ENCODE measurements at regions not wholly inside any gene's neighbourhood (a gene's known extent, or its start where the extent isn't known, plus 50 kb on each side); places are given as distances from the start of the nearest gene placed in this dataset.

- peak in 1 of 2 donors; percentile 76 for DNase-seq (ENCODE audit: extremely low spot score in 2 of 2)
- TF ChIP-seq CTCF (IDR thresholded peaks at IDR 0.05) (no peak), POLR2A (IDR thresholded peaks at IDR 0.05) (no peak), POLR2AphosphoS5 (IDR thresholded peaks at IDR 0.05; ENCODE audit: insufficient read depth in 1 of 2, low read depth in 1 of 2) (no peak)
- intact Hi-C loops (cut with DNase I): loop anchor here (10.0 kb wide), 1 partner anchor 285 kb away; no protein-coding TSS in a partner anchor
- Histone ChIP-seq H3K27me3 (no peaks in the 10 kb centered on the region), H3K36me3 (no peaks in the 10 kb centered on the region), H3K9me3 (no peaks in the 10 kb centered on the region), H3K4me1 (no peaks in the 10 kb centered on the region), H3K4me3 (no peak overlapping the region), H3K27ac (no peak overlapping the region)
Observed at GRCh38 chr17:68179236-68179925, 68.5 kb upstream of the AMZ2 start.

GRCh38 chr17:68179926-68180285, 67.9 kb upstream of the AMZ2 start:
- Histone ChIP-seq H3K27me3 (no peaks in the 10 kb centered on the region), H3K27ac (no peak overlapping the region), H3K4me3 (no peak overlapping the region), H3K4me1 (no peaks in the 10 kb centered on the region), H3K36me3 (no peaks in the 10 kb centered on the region), H3K9me3 (no peaks in the 10 kb centered on the region)
- TF ChIP-seq POLR2A (IDR thresholded peaks at IDR 0.05) (no peak), CTCF (IDR thresholded peaks at IDR 0.05) (no peak), POLR2AphosphoS5 (IDR thresholded peaks at IDR 0.05; ENCODE audit: insufficient read depth in 1 of 2, low read depth in 1 of 2) (no peak)
- DNase-seq (ENCODE audit: extremely low spot score in 2 of 2): no peak
- intact Hi-C loops (cut with DNase I): loop anchor here (10.0 kb wide), 1 partner anchor 285 kb away; no protein-coding TSS in a partner anchor

GRCh38 chr17:68182011-68182306, 65.9 kb upstream of the AMZ2 start:
- H3K27ac ChIP-seq: no peak overlapping the region
- intact Hi-C loops (cut with DNase I): no loop called here
- no peaks in the 10 kb centered on the region for H3K36me3 ChIP-seq
- no peak for DNase-seq (ENCODE audit: extremely low spot score in 2 of 2)
- TF ChIP-seq POLR2AphosphoS5 (IDR thresholded peaks at IDR 0.05; ENCODE audit: insufficient read depth in 1 of 2, low read depth in 1 of 2) (no peak), CTCF (IDR thresholded peaks at IDR 0.05) (no peak)
- H3K4me3 ChIP-seq: no peak overlapping the region
- no peaks in the 10 kb centered on the region for H3K4me1 ChIP-seq
- H3K27me3 ChIP-seq: no peaks in the 10 kb centered on the region
- no peaks in the 10 kb centered on the region for H3K9me3 ChIP-seq

- Histone ChIP-seq H3K4me1 (no peaks in the 10 kb centered on the region), H3K27ac (no peak overlapping the region), H3K36me3 (no peaks in the 10 kb centered on the region), H3K9me3 (no peaks in the 10 kb centered on the region), H3K4me3 (no peak overlapping the region), H3K27me3 (no peaks in the 10 kb centered on the region)
- DNase-seq (ENCODE audit: extremely low spot score in 2 of 2): no peak
- intact Hi-C loops (cut with DNase I): no loop called here
- TF ChIP-seq CTCF (IDR thresholded peaks at IDR 0.05): no peak
- TF ChIP-seq POLR2AphosphoS5 (IDR thresholded peaks at IDR 0.05; ENCODE audit: insufficient read depth in 1 of 2, low read depth in 1 of 2): peak in 1 of 2 donors; percentile 16
Observed at GRCh38 chr17:68182940-68183551, 64.8 kb upstream of the AMZ2 start.

GRCh38 chr17:68184141-68184571, 63.7 kb upstream of the AMZ2 start:
- no peaks in the 10 kb centered on the region for H3K4me1 ChIP-seq
- H3K27ac ChIP-seq: peak overlapping the region; percentile 13
- no peak overlapping the region for H3K4me3 ChIP-seq
- peak in 1 of 2 donors; percentile 44 for DNase-seq (ENCODE audit: extremely low spot score in 2 of 2)
- no peaks in the 10 kb centered on the region for H3K36me3 ChIP-seq
- TF ChIP-seq POLR2AphosphoS5 (IDR thresholded peaks at IDR 0.05; ENCODE audit: insufficient read depth in 1 of 2, low read depth in 1 of 2): no peak
- no peak for TF ChIP-seq CTCF (IDR thresholded peaks at IDR 0.05)
- no peak for TF ChIP-seq POLR2A (IDR thresholded peaks at IDR 0.05)
- no peaks in the 10 kb centered on the region for H3K9me3 ChIP-seq
- H3K27me3 ChIP-seq: no peaks in the 10 kb centered on the region
- intact Hi-C loops (cut with DNase I): no loop called here

Data from vagina (tissue), 2 donors.